Mesenchymal stem cell (in vitro differentiated cells and primary cell): ENCODE measurements at regions not wholly inside any gene's neighbourhood (a gene's known extent, or its start where the extent isn't known, plus 50 kb on each side); places are given as distances from the start of the nearest gene placed in this dataset.

ENCODE experiments used
- DNase-seq: peaks from one replicate; pipeline ENCODE4 v3.0.0-alpha.2; 2013
- H2AFZ ChIP-seq: one replicate; pipeline ENCODE4 v1.6.1; 2013; ENCODE audit warnings: low read depth, mild to moderate bottlenecking, control low read depth, inconsistent platforms, low read length, moderate library complexity
- H2AK5ac ChIP-seq: 2 replicates; pipeline ENCODE4 v1.6.1; 2013; ENCODE audit warnings: low read length, moderate library complexity, mild to moderate bottlenecking, inconsistent platforms; ENCODE audit not compliant: severe bottlenecking
- H2BK120ac ChIP-seq: one replicate; pipeline ENCODE4 v1.6.1; 2013; ENCODE audit warnings: low read depth, mild to moderate bottlenecking, inconsistent platforms, low read length, moderate library complexity
- H2BK12ac ChIP-seq, 2 experiments: one replicate each; pipeline ENCODE4 v1.6.1; 2013; ENCODE audit warnings: inconsistent platforms in 2 of 2, low read length in 2 of 2, mild to moderate bottlenecking in 2 of 2, moderate library complexity in 2 of 2, control low read depth in 1 of 2
- H2BK15ac ChIP-seq: one replicate; pipeline ENCODE4 v1.6.1; 2013; ENCODE audit warnings: mild to moderate bottlenecking, low read depth, inconsistent platforms; ENCODE audit not compliant: poor library complexity, severe bottlenecking
- H2BK5ac ChIP-seq: 2 replicates; pipeline ENCODE4 v1.6.1; 2013; ENCODE audit warnings: low read depth, mild to moderate bottlenecking, low read length, control low read depth, inconsistent platforms; ENCODE audit not compliant: poor library complexity, severe bottlenecking
- H3K14ac ChIP-seq, 2 experiments: one replicate each; pipeline ENCODE4 v1.6.1; 2013; ENCODE audit warnings: inconsistent platforms in 2 of 2, low read length in 2 of 2, control low read depth in 1 of 2, mild to moderate bottlenecking in 1 of 2, moderate library complexity in 1 of 2
- H3K18ac ChIP-seq, 2 experiments: one replicate each; pipeline ENCODE4 v1.6.1; 2013; ENCODE audit warnings: inconsistent platforms in 2 of 2, low read length in 2 of 2, control low read depth in 1 of 2, low read depth in 1 of 2, mild to moderate bottlenecking in 1 of 2
- H3K23ac ChIP-seq, 2 experiments: one replicate each; pipeline ENCODE4 v1.6.1; 2013; ENCODE audit warnings: inconsistent platforms in 2 of 2, low read length in 2 of 2, mild to moderate bottlenecking in 2 of 2, moderate library complexity in 2 of 2, control low read depth in 1 of 2
- H3K27ac ChIP-seq: 2 replicates; pipeline ENCODE4 v1.5.1; 2013; ENCODE audit warnings: mild to moderate bottlenecking, moderate library complexity, low read length, control low read depth, inconsistent platforms; ENCODE audit not compliant: poor library complexity, severe bottlenecking
- H3K27me3 ChIP-seq, 2 experiments: 2 replicates each; pipeline versions ENCODE4 v1.6.1 to v1.7.0; 2013; ENCODE audit warnings: low read length in 2 of 2, mild to moderate bottlenecking in 2 of 2, moderate library complexity in 2 of 2, control low read depth in 1 of 2, inconsistent platforms in 1 of 2; ENCODE audit not compliant: control insufficient read depth in 1 of 2, insufficient read depth in 1 of 2
- H3K36me3 ChIP-seq, 2 experiments: 2 replicates each; pipeline versions ENCODE4 v1.6.1 to v1.7.0; 2013; ENCODE audit warnings: low read length in 2 of 2, control low read depth in 1 of 2, inconsistent platforms in 1 of 2, low read depth in 1 of 2, mild to moderate bottlenecking in 1 of 2; ENCODE audit not compliant: insufficient read depth in 2 of 2, control insufficient read depth in 1 of 2
- H3K4ac ChIP-seq, 2 experiments: one replicate each; pipeline ENCODE4 v1.6.1; 2013; ENCODE audit warnings: inconsistent platforms in 2 of 2, low read length in 2 of 2, mild to moderate bottlenecking in 2 of 2, moderate library complexity in 2 of 2, control low read depth in 1 of 2, low read depth in 1 of 2
- H3K4me1 ChIP-seq: 2 replicates; pipeline ENCODE4 v1.6.1; 2013; ENCODE audit warnings: low read depth, low read length, control low read depth; ENCODE audit not compliant: control insufficient read depth, insufficient read depth
- H3K4me2 ChIP-seq: 2 replicates; pipeline ENCODE4 v1.6.1; 2013; ENCODE audit warnings: low read length, mild to moderate bottlenecking, inconsistent platforms; ENCODE audit not compliant: poor library complexity, severe bottlenecking
- H3K4me3 ChIP-seq, 2 experiments: 2 replicates each; pipeline versions ENCODE4 v1.5.1 to v1.7.0; 2013; ENCODE audit warnings: low read length in 2 of 2, mild to moderate bottlenecking in 2 of 2, control low read depth in 1 of 2, low read depth in 1 of 2; ENCODE audit not compliant: insufficient read depth in 1 of 2
- H3K79me1 ChIP-seq: replicated peaks from 2 replicates; pipeline ENCODE4 v1.6.1; 2013; ENCODE audit warnings: mild to moderate bottlenecking, control low read depth, low read length, inconsistent platforms; ENCODE audit not compliant: poor library complexity, severe bottlenecking
- H3K9ac ChIP-seq: 2 replicates; pipeline ENCODE4 v1.7.0; 2013; ENCODE audit warnings: mild to moderate bottlenecking, low read length, moderate library complexity
- H3K9me3 ChIP-seq: 2 replicates; pipeline ENCODE4 v1.7.0; 2013; ENCODE audit warnings: mild to moderate bottlenecking, low read length; ENCODE audit not compliant: control insufficient read depth
- H4K8ac ChIP-seq: one replicate; pipeline ENCODE4 v1.6.1; 2013; ENCODE audit warnings: inconsistent platforms, mild to moderate bottlenecking, low read length, moderate library complexity
- H4K91ac ChIP-seq: one replicate; pipeline ENCODE4 v1.6.1; 2013; ENCODE audit warnings: mild to moderate bottlenecking, low read length, inconsistent platforms
- WGBS: methylation state at CpG from one replicate; pipeline ENCODE4 v1.1.7; 2013; ENCODE audit warnings: mixed read lengths; 5-methylcytosine and 5-hydroxymethylcytosine counted together

- Histone ChIP-seq H3K18ac (no peak overlapping the region), H3K27ac (no peak overlapping the region), H4K91ac (no peak overlapping the region), H3K27me3 (no peaks in the 10 kb centered on the region), H2AFZ (no peak overlapping the region), H2BK5ac (no peak overlapping the region), H3K4me2 (no peak overlapping the region), H4K8ac (no peak overlapping the region), H3K9me3 (no peaks in the 10 kb centered on the region), H3K4me3 (no peak overlapping the region), H3K23ac (no peak overlapping the region), H2AK5ac (no peak overlapping the region), H2BK15ac (no peak overlapping the region), H3K36me3 (no peaks in the 10 kb centered on the region), H3K4me1 (no peaks in the 10 kb centered on the region), H2BK12ac (no peak overlapping the region), H3K79me1 (no peaks in the 10 kb centered on the region), H3K14ac (no peak overlapping the region), H3K4ac (no peak overlapping the region), H2BK120ac (no peak overlapping the region), H3K9ac (no peak overlapping the region)
- DNase-seq = peak; percentile 67
- WGBS = 29% methylated on average over 6 of the region's 7 CpGs
Measured at GRCh38 chr4:14196131-14196530, 568.6 kb upstream of the BOD1L1 start.

DNA sequence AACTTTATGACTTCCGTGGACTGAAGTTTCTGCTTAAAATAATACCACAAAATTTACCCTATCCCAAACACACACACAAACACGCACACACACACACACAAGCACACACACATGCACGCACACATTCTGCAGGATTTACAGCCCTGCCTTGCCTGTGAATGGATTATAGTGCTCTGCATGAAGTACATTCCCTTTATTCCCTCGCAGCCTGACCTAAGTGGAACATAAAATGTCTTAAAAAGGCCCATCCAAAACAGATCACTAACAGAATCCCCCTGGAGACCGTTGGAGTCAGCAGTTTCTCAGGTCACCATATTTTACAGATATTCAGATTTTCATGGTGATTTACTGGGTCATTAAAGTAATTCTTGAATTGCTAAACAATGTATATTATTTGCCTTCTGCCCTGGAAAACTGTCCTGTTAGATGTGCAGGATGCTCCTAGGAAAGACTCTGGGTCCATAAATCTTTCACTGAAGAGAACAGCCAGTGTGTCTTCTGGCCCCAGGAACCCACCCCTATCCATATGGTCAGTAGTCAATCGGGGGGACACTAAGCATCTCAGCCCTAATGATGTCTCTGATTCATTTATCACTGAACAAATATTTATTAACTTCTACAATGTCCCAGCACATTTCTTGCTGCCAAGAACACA is 587.7 kb upstream of the BOD1L1 start:
- 67% methylated on average over 5 of the region's 6 CpGs for WGBS
- H4K8ac ChIP-seq = no peak overlapping the region
- peaks cover 6% of the 10 kb centered on the region for H3K9me3 ChIP-seq
- H3K4ac ChIP-seq = no peak overlapping the region
- H3K79me1 ChIP-seq = no peaks in the 10 kb centered on the region
- no peak overlapping the region for H3K23ac ChIP-seq
- no peaks in the 10 kb centered on the region for H3K27me3 ChIP-seq
- H3K27ac ChIP-seq = no peak overlapping the region
- no peak overlapping the region for H2BK5ac ChIP-seq
- H3K4me3 ChIP-seq = no peak overlapping the region
- no peak overlapping the region for H3K18ac ChIP-seq
- no peak overlapping the region for H2BK12ac ChIP-seq
- no peaks in the 10 kb centered on the region for H3K4me1 ChIP-seq
- no peak overlapping the region for H2BK15ac ChIP-seq
- H2AK5ac ChIP-seq = no peak overlapping the region
- H3K14ac ChIP-seq = no peak overlapping the region
- H3K4me2 ChIP-seq = no peak overlapping the region
- no peak overlapping the region for H4K91ac ChIP-seq
- no peak overlapping the region for H2AFZ ChIP-seq
- no peak overlapping the region for H2BK120ac ChIP-seq
- no peaks in the 10 kb centered on the region for H3K36me3 ChIP-seq
- H3K9ac ChIP-seq = no peak overlapping the region
- DNase-seq = no peak

DNA sequence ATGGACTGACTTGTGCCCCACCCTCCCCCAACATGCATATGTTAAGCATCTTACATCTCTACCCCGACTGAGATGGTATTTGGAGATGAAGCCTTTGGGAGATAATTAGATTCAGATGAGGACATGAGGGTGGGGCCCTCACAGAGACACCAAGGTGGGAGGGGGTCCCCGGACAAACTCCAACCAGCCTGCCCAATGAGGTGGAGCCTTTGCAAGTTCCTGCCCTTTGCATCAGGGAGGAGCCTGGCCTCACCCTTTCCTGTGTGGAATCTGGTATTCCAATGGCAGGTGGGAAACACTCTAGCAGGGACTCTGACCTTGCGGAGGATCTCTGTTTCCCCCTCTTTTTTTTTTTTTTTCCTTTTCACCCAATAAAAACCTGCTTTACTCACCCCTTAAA is 589.9 kb upstream of the BOD1L1 start:
- Histone ChIP-seq H2BK5ac (no peak overlapping the region), H3K4me2 (no peak overlapping the region), H3K79me1 (no peaks in the 10 kb centered on the region), H2AFZ (no peak overlapping the region), H3K27me3 (no peaks in the 10 kb centered on the region), H3K27ac (no peak overlapping the region), H4K8ac (no peak overlapping the region), H3K14ac (no peak overlapping the region), H2BK120ac (no peak overlapping the region), H2BK15ac (no peak overlapping the region), H3K9me3 (peaks cover 6% of the 10 kb centered on the region), H3K23ac (no peak overlapping the region), H3K9ac (no peak overlapping the region), H3K4me3 (no peak overlapping the region), H3K18ac (no peak overlapping the region), H2AK5ac (no peak overlapping the region), H3K4me1 (no peaks in the 10 kb centered on the region), H3K4ac (no peak overlapping the region), H3K36me3 (no peaks in the 10 kb centered on the region), H4K91ac (no peak overlapping the region), H2BK12ac (no peak overlapping the region)
- no peak for DNase-seq
- 78% methylated on average over 3 of the region's 3 CpGs for WGBS

DNA sequence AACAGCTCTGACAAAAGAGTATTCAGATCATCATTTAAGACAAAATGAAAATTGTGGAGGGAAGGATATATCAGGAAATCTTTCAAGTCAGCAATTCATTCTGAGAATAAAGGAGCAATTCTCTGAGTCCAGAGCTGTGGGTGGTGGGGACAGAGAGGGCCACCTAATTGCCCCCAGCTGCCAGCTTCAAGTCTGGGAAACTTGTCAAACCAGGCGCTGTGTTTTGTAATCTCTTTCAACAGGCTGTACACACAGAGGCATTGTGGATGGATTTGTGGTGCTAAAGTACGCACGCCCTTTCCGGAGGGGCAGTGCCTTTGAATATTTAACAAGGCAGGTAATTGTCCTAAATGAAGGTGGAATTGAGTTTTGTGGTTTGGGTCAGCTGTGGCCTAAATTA is 591.1 kb upstream of the BOD1L1 start:
- Histone ChIP-seq H3K4me3 (no peak overlapping the region), H4K91ac (no peak overlapping the region), H2AK5ac (no peak overlapping the region), H3K4me2 (no peak overlapping the region), H2BK15ac (no peak overlapping the region), H2AFZ (no peak overlapping the region), H3K9ac (no peak overlapping the region), H3K4ac (no peak overlapping the region), H3K14ac (no peak overlapping the region), H2BK5ac (no peak overlapping the region), H2BK12ac (no peak overlapping the region), H3K79me1 (no peaks in the 10 kb centered on the region), H3K23ac (no peak overlapping the region), H3K18ac (no peak overlapping the region), H3K9me3 (peaks cover 2% of the 10 kb centered on the region), H3K27me3 (no peaks in the 10 kb centered on the region), H3K4me1 (no peaks in the 10 kb centered on the region), H3K36me3 (no peaks in the 10 kb centered on the region), H2BK120ac (no peak overlapping the region), H3K27ac (no peak overlapping the region), H4K8ac (no peak overlapping the region)
- DNase-seq = no peak
- WGBS = 92% methylated on average over 4 of the region's 4 CpGs
